T-helper 2 cell treated with Interferon-gamma antibody and Interleukin-4, amounts not matched to agents 5 μg/mL and 100 μg/mL, for 36 hours (primary cell): ENCODE measurements at regions not wholly inside any gene's neighbourhood (a gene's known extent, or its start where the extent isn't known, plus 50 kb on each side); places are given as distances from the start of the nearest gene placed in this dataset.

ENCODE experiments used
- DNase-seq: peaks from one replicate; pipeline ENCODE4 v3.0.0; 2021; ENCODE audit warnings: low spot score
- H3K27ac Mint-ChIP-seq: one replicate; pipeline ENCODE4 v1.8.0; 2021; ENCODE audit warnings: mild to moderate bottlenecking, mixed read lengths
- H3K27me3 Mint-ChIP-seq: one replicate; pipeline ENCODE4 v1.8.0; 2021; ENCODE audit warnings: low read depth, mixed read lengths
- H3K36me3 Mint-ChIP-seq: one replicate; pipeline ENCODE4 v1.8.0; 2021; ENCODE audit warnings: low read depth, mixed read lengths
- H3K4me1 Mint-ChIP-seq: one replicate; pipeline ENCODE4 v1.8.0; 2021; ENCODE audit warnings: low read depth, mixed read lengths
- H3K4me3 Mint-ChIP-seq: one replicate; pipeline ENCODE4 v1.8.0; 2022; ENCODE audit warnings: mild to moderate bottlenecking, moderate library complexity, mixed read lengths
- H3K9me3 Mint-ChIP-seq: one replicate; pipeline ENCODE4 v1.8.0; 2021; ENCODE audit warnings: mixed read lengths

DNA sequence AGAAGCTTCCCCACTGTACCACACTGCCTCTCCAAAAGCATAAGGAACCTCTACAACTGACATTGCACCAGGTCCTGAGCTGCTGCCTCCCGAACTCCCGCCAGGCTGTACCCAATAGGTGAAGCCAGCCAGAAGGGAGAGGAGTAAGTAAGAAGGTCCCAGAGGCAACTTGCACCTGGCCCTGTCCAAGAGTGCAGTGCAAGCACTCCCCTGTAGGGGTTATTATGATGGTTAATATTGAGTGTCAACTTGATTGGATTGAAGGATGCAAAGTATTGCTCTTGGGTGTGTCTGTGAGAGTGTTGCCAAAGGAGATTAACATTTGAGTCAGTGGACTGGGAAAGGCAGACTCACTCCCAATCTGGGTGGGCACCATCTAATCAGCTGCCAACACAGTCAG lies 879.3 kb upstream of the SLIT2 start:
- Mint-ChIP-seq H3K4me1 (no peaks in the 10 kb centered on the region), H3K27ac (no peak overlapping the region), H3K9me3 (peaks cover 24% of the 10 kb centered on the region), H3K36me3 (no peaks in the 10 kb centered on the region), H3K4me3 (no peak overlapping the region), H3K27me3 (no peaks in the 10 kb centered on the region)
- DNase-seq, result no peak

DNA sequence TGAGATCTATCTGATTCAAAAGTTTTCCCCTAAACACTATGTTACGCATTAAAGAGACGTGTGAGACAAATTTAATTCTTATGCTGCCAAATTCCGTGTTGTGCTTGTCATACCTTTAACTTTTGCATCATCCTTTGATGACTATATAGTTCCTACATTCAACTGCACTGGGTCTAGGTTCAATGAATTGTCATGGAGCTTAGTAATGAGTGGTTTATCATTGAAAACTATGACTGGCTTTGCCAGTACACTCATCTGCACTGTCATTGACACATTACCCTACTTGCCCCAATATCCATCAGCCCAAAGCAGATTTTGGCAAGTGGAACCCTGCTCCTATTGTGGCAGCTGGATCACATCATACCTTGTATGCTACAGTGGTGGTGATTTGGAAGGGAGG lies 882.9 kb upstream of the SLIT2 start:
- no peak for DNase-seq
- Mint-ChIP-seq H3K27ac (no peak overlapping the region), H3K36me3 (no peaks in the 10 kb centered on the region), H3K9me3 (peaks cover 26% of the 10 kb centered on the region), H3K4me1 (no peaks in the 10 kb centered on the region), H3K4me3 (no peak overlapping the region), H3K27me3 (no peaks in the 10 kb centered on the region)

DNA sequence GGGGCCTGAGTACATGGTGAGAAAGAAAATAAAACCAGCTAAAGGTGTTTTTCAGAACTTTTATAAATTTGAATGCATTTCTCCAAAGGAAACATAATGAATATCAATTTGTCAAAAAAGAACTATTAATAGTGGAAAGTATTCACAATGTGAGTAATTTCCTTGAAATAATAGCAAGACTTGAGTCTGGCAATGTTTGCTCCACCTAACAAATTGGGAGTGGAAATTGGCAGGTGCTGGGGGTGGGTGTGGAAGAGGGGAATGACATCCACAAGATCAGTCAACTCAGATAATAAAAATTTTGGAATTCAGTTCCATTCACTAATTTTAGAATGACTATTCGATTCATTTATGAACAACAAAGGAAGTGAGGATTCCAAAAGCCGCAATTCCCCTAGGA lies 884.8 kb upstream of the SLIT2 start:
- DNase-seq, result no peak
- no peaks in the 10 kb centered on the region for H3K36me3 Mint-ChIP-seq
- no peak overlapping the region for H3K4me3 Mint-ChIP-seq
- H3K27me3 Mint-ChIP-seq, result no peaks in the 10 kb centered on the region
- H3K4me1 Mint-ChIP-seq, result no peaks in the 10 kb centered on the region
- peaks cover 26% of the 10 kb centered on the region for H3K9me3 Mint-ChIP-seq
- H3K27ac Mint-ChIP-seq, result no peak overlapping the region

- H3K27ac Mint-ChIP-seq, result no peak overlapping the region
- peaks cover 25% of the 10 kb centered on the region for H3K9me3 Mint-ChIP-seq
- H3K27me3 Mint-ChIP-seq, result no peaks in the 10 kb centered on the region
- H3K36me3 Mint-ChIP-seq, result no peaks in the 10 kb centered on the region
- H3K4me3 Mint-ChIP-seq, result no peak overlapping the region
- no peak for DNase-seq
- H3K4me1 Mint-ChIP-seq, result no peaks in the 10 kb centered on the region
Observed at GRCh38 chr4:19358015-19358414, 893.7 kb upstream of the SLIT2 start.

DNA sequence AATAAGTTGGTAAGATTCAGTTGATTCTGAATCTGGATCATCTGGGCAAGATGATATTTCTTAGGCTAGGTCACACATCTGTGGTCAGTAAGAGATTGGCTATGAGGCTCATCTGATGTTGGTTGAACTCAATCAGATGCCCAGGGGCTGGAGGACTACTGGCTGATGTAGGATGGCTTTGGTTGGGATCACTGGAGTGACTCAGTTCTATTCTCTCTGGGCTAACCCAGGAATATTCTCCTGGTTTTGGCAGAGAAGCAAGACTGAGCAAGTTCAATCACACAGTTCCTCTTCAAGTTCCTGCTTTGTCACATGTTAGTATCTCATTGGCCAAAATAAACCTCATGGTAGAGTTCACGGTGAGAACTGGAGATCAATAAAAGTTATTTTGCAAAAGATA lies 902.3 kb upstream of the SLIT2 start:
- no peaks in the 10 kb centered on the region for H3K27me3 Mint-ChIP-seq
- DNase-seq, result no peak
- no peaks in the 10 kb centered on the region for H3K36me3 Mint-ChIP-seq
- H3K4me3 Mint-ChIP-seq, result no peak overlapping the region
- H3K4me1 Mint-ChIP-seq, result no peaks in the 10 kb centered on the region
- peaks cover 23% of the 10 kb centered on the region for H3K9me3 Mint-ChIP-seq
- H3K27ac Mint-ChIP-seq, result no peak overlapping the region

DNA sequence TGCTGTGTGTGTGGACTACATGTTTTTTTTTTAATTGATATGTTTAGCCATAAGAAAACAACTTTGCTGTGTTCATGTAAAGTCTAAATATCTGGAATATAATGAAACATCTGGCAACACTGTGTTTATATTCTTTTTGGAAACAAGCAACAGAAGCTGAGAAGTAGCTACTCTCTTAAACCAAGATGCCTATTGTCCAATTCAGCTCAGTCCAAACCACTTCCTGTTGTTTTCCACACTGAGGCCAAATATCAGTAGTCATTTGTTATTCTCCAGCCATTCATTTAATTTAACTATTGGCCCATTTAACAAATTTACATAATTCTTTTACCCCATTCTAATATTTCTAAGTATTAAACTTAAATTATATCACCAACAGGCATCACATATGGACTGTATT lies 903.0 kb upstream of the SLIT2 start:
- H3K4me3 Mint-ChIP-seq, result no peak overlapping the region
- H3K4me1 Mint-ChIP-seq, result no peaks in the 10 kb centered on the region
- no peak for DNase-seq
- H3K27ac Mint-ChIP-seq, result no peak overlapping the region
- no peaks in the 10 kb centered on the region for H3K27me3 Mint-ChIP-seq
- no peaks in the 10 kb centered on the region for H3K36me3 Mint-ChIP-seq
- H3K9me3 Mint-ChIP-seq, result peaks cover 22% of the 10 kb centered on the region

GRCh38 chr4:19346636-19347035 lies 905.1 kb upstream of the SLIT2 start:
- DNase-seq, result no peak
- H3K27me3 Mint-ChIP-seq, result no peaks in the 10 kb centered on the region
- H3K36me3 Mint-ChIP-seq, result no peaks in the 10 kb centered on the region
- no peaks in the 10 kb centered on the region for H3K4me1 Mint-ChIP-seq
- no peak overlapping the region for H3K4me3 Mint-ChIP-seq
- peaks cover 16% of the 10 kb centered on the region for H3K9me3 Mint-ChIP-seq
- no peak overlapping the region for H3K27ac Mint-ChIP-seq

- Mint-ChIP-seq H3K9me3 (peaks cover 50% of the 10 kb centered on the region), H3K27me3 (no peaks in the 10 kb centered on the region), H3K4me1 (no peaks in the 10 kb centered on the region), H3K36me3 (no peaks in the 10 kb centered on the region), H3K27ac (no peak overlapping the region), H3K4me3 (no peak overlapping the region)
- no peak for DNase-seq
Observed at GRCh38 chr4:19329631-19330030, 922.1 kb upstream of the SLIT2 start.

DNA sequence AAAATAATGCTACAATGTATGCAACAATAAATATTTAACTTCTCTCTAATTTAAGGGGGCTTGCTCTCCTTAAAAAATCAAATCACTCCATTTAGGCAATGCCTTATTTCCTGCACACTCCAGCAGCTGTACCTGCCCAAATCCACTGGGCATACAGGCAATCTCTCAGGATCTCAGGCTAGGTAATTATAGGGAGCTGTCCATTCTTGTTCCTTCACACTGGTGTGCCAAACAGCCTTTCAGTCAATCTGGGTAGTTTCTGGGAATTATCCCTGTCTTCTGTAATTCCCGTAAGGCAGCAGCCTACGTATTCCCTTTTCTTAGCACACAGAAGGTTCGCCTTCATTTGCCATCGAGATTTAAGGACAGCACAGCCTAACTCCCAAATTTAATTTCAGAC lies 922.6 kb upstream of the SLIT2 start:
- Mint-ChIP-seq H3K9me3 (peaks cover 48% of the 10 kb centered on the region), H3K4me3 (no peak overlapping the region), H3K27me3 (no peaks in the 10 kb centered on the region), H3K4me1 (no peaks in the 10 kb centered on the region), H3K36me3 (no peaks in the 10 kb centered on the region), H3K27ac (no peak overlapping the region)
- no peak for DNase-seq

DNA sequence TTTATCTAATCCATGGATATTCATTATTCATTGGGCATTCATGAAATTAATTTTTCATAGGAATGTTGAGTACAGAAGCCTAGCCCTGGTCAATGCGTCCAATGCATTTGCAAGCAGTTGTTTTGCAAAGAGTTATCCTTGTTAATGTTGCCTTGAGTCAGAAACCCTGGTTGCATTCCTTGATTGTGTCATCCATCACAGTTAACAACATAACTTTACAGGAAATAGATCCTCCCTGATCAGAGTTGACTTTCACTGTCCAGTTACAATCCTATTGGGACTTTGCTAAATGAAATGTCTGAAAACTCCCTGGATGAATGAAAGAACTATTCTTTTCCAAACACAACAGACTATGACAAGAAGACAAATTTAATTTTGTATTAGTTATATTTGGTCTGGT lies 924.3 kb upstream of the SLIT2 start:
- Mint-ChIP-seq H3K36me3 (no peaks in the 10 kb centered on the region), H3K4me1 (no peaks in the 10 kb centered on the region), H3K27ac (no peak overlapping the region), H3K4me3 (no peak overlapping the region), H3K27me3 (no peaks in the 10 kb centered on the region), H3K9me3 (peaks cover 43% of the 10 kb centered on the region)
- DNase-seq, result no peak

DNA sequence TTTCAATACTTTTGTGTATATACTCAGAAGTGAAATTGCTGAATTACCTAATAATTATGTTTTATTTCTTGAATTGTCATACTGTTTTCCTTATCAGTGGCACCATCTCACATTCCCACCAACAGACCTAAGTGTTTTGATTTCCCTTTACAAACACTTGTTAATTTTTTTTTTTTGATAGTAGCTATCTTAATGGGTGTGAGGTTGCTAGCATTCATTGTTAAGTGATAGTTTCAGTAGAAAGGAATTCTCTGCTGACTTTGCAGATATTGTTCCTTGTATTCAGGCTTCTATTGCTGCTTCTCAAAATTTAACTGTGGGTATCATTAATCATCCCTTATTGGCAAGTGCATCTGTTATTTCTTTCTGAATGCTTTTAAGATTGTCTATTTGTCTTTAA lies 927.5 kb upstream of the SLIT2 start:
- Mint-ChIP-seq H3K9me3 (peaks cover 36% of the 10 kb centered on the region), H3K36me3 (no peaks in the 10 kb centered on the region), H3K27ac (no peak overlapping the region), H3K4me1 (no peaks in the 10 kb centered on the region), H3K4me3 (no peak overlapping the region), H3K27me3 (no peaks in the 10 kb centered on the region)
- no peak for DNase-seq

GRCh38 chr4:19319607-19320006 lies 932.1 kb upstream of the SLIT2 start:
- no peak for DNase-seq
- no peaks in the 10 kb centered on the region for H3K36me3 Mint-ChIP-seq
- H3K27ac Mint-ChIP-seq, result no peak overlapping the region
- H3K4me1 Mint-ChIP-seq, result no peaks in the 10 kb centered on the region
- H3K27me3 Mint-ChIP-seq, result no peaks in the 10 kb centered on the region
- H3K4me3 Mint-ChIP-seq, result no peak overlapping the region
- H3K9me3 Mint-ChIP-seq, result peaks cover 23% of the 10 kb centered on the region

DNA sequence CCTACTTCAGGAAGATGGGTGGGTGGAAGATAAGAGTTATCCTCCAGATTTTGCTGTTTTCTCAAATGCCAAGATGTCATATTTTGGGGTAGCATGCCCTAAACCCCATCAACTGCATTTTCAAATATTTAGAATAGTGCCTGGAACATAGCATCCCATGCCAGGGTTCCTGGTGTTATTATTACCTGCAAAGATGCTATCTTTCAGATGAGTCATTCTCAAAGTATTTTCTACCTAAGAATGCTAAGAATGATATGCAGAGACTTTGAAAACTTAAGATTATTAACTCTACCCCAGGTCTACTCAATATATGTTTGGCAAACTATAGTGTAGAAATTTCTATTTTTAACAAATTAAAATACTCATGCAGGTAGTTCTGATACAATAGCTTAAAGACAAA lies 934.3 kb upstream of the SLIT2 start:
- peaks cover 25% of the 10 kb centered on the region for H3K9me3 Mint-ChIP-seq
- no peak overlapping the region for H3K27ac Mint-ChIP-seq
- no peaks in the 10 kb centered on the region for H3K27me3 Mint-ChIP-seq
- no peaks in the 10 kb centered on the region for H3K4me1 Mint-ChIP-seq
- no peak overlapping the region for H3K4me3 Mint-ChIP-seq
- no peaks in the 10 kb centered on the region for H3K36me3 Mint-ChIP-seq
- no peak for DNase-seq

- DNase-seq, result no peak
- no peak overlapping the region for H3K4me3 Mint-ChIP-seq
Observed at GRCh38 chr4:19314116-19314515, 937.6 kb upstream of the SLIT2 start.

DNA sequence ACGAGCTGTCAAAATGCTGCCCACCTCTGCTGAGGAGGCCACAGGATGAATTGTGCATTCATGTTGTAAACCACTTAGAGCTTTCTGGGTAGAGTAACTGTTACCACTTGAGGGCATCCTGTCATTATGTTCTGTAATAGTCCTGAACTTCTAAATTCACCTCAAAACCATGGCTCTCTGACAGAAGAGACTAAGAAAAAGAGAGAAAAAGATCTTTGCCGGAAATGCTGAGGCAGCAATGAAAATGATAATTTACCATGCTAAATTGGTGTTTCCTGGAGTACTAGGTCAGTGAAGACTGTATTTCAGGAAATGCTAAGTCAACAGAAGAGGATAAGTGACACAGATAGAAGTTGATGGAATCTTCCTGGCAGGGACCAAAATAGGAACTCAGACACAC lies 942.3 kb upstream of the SLIT2 start:
- no peaks in the 10 kb centered on the region for H3K27me3 Mint-ChIP-seq
- H3K27ac Mint-ChIP-seq, result no peak overlapping the region
- no peak overlapping the region for H3K4me3 Mint-ChIP-seq
- H3K36me3 Mint-ChIP-seq, result no peaks in the 10 kb centered on the region
- DNase-seq, result no peak
- H3K4me1 Mint-ChIP-seq, result no peaks in the 10 kb centered on the region
- H3K9me3 Mint-ChIP-seq, result peaks cover 28% of the 10 kb centered on the region

More at GRCh38 chr4:19314116-19314515, 937.6 kb upstream of the SLIT2 start:
- peaks cover 28% of the 10 kb centered on the region for H3K9me3 Mint-ChIP-seq
- H3K27me3 Mint-ChIP-seq, result no peaks in the 10 kb centered on the region
- no peak overlapping the region for H3K27ac Mint-ChIP-seq
- H3K4me1 Mint-ChIP-seq, result no peaks in the 10 kb centered on the region
- no peaks in the 10 kb centered on the region for H3K36me3 Mint-ChIP-seq
